Neural crest cell (in vitro differentiated cells): ENCODE measurements at regions not wholly inside any gene's neighbourhood (a gene's known extent, or its start where the extent isn't known, plus 50 kb on each side); places are given as distances from the start of the nearest gene placed in this dataset.

Source experiments
- DNase-seq: peaks from one replicate; pipeline ENCODE4 v3.0.0; 2021; ENCODE audit warnings: low read depth, mixed read lengths, low spot score
- H3K27ac Mint-ChIP-seq: one replicate; pipeline ENCODE4 v1.8.0; 2021; ENCODE audit warnings: mild to moderate bottlenecking, mixed read lengths; ENCODE audit not compliant: unreplicated experiment
- H3K27me3 Mint-ChIP-seq: 2 replicates; pipeline ENCODE4 v1.8.0; 2021; ENCODE audit warnings: low read depth, mild to moderate bottlenecking, mixed read lengths
- H3K36me3 Mint-ChIP-seq: 2 replicates; pipeline ENCODE4 v1.8.0; 2021; ENCODE audit warnings: low read depth, mild to moderate bottlenecking, mixed read lengths
- H3K4me1 Mint-ChIP-seq: 2 replicates; pipeline ENCODE4 v1.8.0; 2021; ENCODE audit warnings: mixed read lengths
- H3K4me3 Mint-ChIP-seq: one replicate; pipeline ENCODE4 v1.8.0; 2021; ENCODE audit warnings: mild to moderate bottlenecking, mixed read lengths
- H3K9me3 Mint-ChIP-seq: 2 replicates; pipeline ENCODE4 v1.8.0; 2021; ENCODE audit warnings: mixed read lengths
- TF ChIP-seq, protein P1 (sequence below): fragments of 200-600 bp; sonication (generic); conservative IDR thresholded peaks from 2 replicates; pipeline ENCODE4 v1.5.0; 2021; ENCODE audit warnings: antibody characterized with exemption, mild to moderate bottlenecking

DNA sequence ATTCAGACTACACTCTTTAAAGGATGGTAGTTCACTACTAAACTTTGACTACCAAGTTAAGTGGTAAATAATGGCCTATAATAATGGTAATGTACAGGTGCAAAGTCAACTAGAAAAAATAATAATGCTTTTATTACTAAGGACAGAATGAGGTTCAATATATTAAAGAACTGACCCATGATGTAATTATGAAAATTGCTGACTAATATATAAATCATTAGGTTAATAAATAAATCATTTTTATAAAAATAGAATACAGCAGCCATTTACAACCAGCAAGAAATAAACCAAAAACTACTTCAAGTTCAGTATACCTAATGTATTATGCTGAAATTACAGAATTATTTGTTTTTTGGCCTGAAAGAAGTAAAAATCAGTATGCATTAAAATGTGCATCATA is 577.2 kb downstream of the PPARGC1A start:
- Mint-ChIP-seq H3K27me3 (no peaks in the 10 kb centered on the region), H3K4me3 (no peak overlapping the region)

GRCh38 chr4:23311983-23312382 is 577.9 kb downstream of the PPARGC1A start:
- H3K4me3 Mint-ChIP-seq = no peak overlapping the region
- TF ChIP-seq, protein P1, sequence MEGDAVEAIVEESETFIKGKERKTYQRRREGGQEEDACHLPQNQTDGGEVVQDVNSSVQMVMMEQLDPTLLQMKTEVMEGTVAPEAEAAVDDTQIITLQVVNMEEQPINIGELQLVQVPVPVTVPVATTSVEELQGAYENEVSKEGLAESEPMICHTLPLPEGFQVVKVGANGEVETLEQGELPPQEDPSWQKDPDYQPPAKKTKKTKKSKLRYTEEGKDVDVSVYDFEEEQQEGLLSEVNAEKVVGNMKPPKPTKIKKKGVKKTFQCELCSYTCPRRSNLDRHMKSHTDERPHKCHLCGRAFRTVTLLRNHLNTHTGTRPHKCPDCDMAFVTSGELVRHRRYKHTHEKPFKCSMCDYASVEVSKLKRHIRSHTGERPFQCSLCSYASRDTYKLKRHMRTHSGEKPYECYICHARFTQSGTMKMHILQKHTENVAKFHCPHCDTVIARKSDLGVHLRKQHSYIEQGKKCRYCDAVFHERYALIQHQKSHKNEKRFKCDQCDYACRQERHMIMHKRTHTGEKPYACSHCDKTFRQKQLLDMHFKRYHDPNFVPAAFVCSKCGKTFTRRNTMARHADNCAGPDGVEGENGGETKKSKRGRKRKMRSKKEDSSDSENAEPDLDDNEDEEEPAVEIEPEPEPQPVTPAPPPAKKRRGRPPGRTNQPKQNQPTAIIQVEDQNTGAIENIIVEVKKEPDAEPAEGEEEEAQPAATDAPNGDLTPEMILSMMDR = no peak

More for the DNA sequence above, 577.2 kb downstream of the PPARGC1A start:
- TF ChIP-seq, protein P1 = no peak
- H3K4me1 Mint-ChIP-seq = no peaks in the 10 kb centered on the region
- DNase-seq = no peak
- H3K36me3 Mint-ChIP-seq = peaks cover 2% of the 10 kb centered on the region
- H3K9me3 Mint-ChIP-seq = peaks cover 7% of the 10 kb centered on the region
- H3K27ac Mint-ChIP-seq = no peak overlapping the region

DNA sequence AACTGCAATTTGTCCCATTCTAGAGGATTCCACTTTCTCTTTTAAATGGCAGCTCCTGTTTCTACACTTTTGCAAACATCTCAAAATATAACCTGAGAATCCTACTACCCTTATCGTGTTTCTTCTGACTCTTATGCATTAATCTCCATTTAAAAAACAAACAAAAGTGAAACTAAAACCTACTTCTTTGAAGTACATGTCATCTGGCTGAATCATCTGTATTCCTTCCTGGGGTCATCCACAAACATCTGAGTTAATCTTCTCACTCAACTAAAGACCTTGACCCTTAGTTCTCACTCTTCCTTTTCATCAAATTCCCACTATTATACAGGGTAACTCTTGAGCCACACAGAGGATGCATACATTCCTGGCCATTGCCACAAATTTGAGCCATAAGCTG is 584.8 kb downstream of the PPARGC1A start:
- TF ChIP-seq, protein P1 = no peak
- Mint-ChIP-seq H3K36me3 (no peaks in the 10 kb centered on the region), H3K4me1 (peaks cover 4% of the 10 kb centered on the region), H3K27me3 (no peaks in the 10 kb centered on the region), H3K9me3 (peaks cover 4% of the 10 kb centered on the region), H3K4me3 (no peak overlapping the region), H3K27ac (no peak overlapping the region)
- DNase-seq = no peak

More at GRCh38 chr4:23311983-23312382, 577.9 kb downstream of the PPARGC1A start:
- H3K9me3 Mint-ChIP-seq = peaks cover 7% of the 10 kb centered on the region
- H3K27me3 Mint-ChIP-seq = no peaks in the 10 kb centered on the region
- DNase-seq = no peak
- peaks cover 2% of the 10 kb centered on the region for H3K36me3 Mint-ChIP-seq
- no peak overlapping the region for H3K27ac Mint-ChIP-seq
- no peaks in the 10 kb centered on the region for H3K4me1 Mint-ChIP-seq

DNA sequence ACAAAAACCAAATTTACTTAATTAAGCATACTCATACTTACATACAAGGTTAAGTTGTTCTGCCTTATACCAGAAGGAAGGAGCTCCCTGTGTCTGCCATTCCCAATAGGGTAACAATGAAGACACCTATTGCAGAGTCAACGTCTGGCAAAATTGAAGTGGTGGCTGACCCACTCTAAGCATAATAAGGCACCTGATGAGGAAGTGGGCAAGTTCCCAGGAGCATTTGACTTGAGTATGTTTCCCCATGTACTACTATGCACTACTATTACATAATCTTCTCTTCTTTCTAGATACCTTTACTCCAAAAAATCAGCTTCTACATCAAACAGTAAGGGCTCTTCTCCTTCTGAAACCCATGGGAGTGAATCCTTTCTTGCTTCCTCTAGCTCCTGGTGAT is 591.5 kb downstream of the PPARGC1A start:
- Mint-ChIP-seq H3K36me3 (no peaks in the 10 kb centered on the region), H3K9me3 (peaks cover 6% of the 10 kb centered on the region), H3K27ac (no peak overlapping the region), H3K4me3 (no peak overlapping the region), H3K27me3 (no peaks in the 10 kb centered on the region), H3K4me1 (peaks cover 4% of the 10 kb centered on the region)
- TF ChIP-seq, protein P1 = no peak
- no peak for DNase-seq

- Mint-ChIP-seq H3K9me3 (peaks cover 6% of the 10 kb centered on the region), H3K27ac (no peak overlapping the region), H3K27me3 (no peaks in the 10 kb centered on the region), H3K4me3 (no peak overlapping the region), H3K36me3 (no peaks in the 10 kb centered on the region), H3K4me1 (peaks cover 4% of the 10 kb centered on the region)
- TF ChIP-seq, protein P1 = no peak
- no peak for DNase-seq
Measured at GRCh38 chr4:23297327-23297726, 592.5 kb downstream of the PPARGC1A start.

DNA sequence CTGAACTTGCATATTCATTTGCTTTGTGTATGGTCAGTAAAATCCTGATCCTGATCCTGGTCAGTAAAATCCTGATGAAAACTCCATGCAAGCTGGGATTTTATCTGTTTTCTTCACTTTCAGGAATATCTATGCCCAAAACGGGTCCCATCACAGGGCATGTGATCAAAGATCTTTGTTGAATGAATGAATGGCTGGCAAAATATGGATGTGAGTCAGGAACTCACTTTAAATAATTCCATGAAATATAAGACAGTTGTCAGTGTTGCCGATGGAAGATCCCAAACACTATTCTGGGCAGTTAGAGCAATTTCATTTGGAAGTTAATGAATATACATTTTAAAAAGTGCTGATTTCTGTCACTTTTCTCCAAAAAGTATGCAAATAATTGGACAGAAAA is 598.4 kb downstream of the GBA3 start:
- no peak overlapping the region for H3K27ac Mint-ChIP-seq
- peaks cover 2% of the 10 kb centered on the region for H3K9me3 Mint-ChIP-seq
- H3K4me1 Mint-ChIP-seq = no peaks in the 10 kb centered on the region
- no peaks in the 10 kb centered on the region for H3K36me3 Mint-ChIP-seq
- TF ChIP-seq, protein P1 = no peak
- no peak overlapping the region for H3K4me3 Mint-ChIP-seq
- no peak for DNase-seq
- no peaks in the 10 kb centered on the region for H3K27me3 Mint-ChIP-seq
